NB4 (cell line): ENCODE measurements at regions not wholly inside any gene's neighbourhood (a gene's known extent, or its start where the extent isn't known, plus 50 kb on each side); places are given as distances from the start of the nearest gene placed in this dataset.
A peak's percentile ranks its signal among the peaks of the same experiment; 100 is the strongest.

Source experiments
- DNase-seq: peaks from one replicate; pipeline ENCODE4 v3.0.0; 2010; ENCODE audit warnings: low read depth
- H3K4me3 ChIP-seq: one replicate; pipeline ENCODE4 v1.5.1; 2011; ENCODE audit warnings: mild to moderate bottlenecking, low read depth, low read length, moderate library complexity
- CTCF ChIP-seq: IDR thresholded peaks from one replicate; pipeline ENCODE4 v1.5.1; 2012; ENCODE audit warnings: low read depth, low read length
- MYC ChIP-seq: IDR thresholded peaks from 2 replicates; pipeline ENCODE4 v1.6.1; 2011; ENCODE audit warnings: low read depth, low read length
- POLR2A ChIP-seq: IDR thresholded peaks from 2 replicates; pipeline ENCODE4 v1.6.1; 2011; ENCODE audit warnings: mild to moderate bottlenecking; ENCODE audit not compliant: insufficient read length; ENCODE audit errors: extremely low read depth
- TF ChIP-seq, protein P1 (sequence below): IDR thresholded peaks from 2 replicates; pipeline ENCODE4 v1.6.1; 2011; ENCODE audit warnings: low read depth, low read length

GRCh38 chr12:111063295-111064026 lies 143.1 kb upstream of the MYL2 start:
- no peak for DNase-seq
- H3K4me3 ChIP-seq: no peak overlapping the region
- TF ChIP-seq, protein P1, sequence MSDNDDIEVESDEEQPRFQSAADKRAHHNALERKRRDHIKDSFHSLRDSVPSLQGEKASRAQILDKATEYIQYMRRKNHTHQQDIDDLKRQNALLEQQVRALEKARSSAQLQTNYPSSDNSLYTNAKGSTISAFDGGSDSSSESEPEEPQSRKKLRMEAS: no peak
- TF ChIP-seq CTCF (no peak), MYC (no peak), POLR2A (no peak)

GRCh38 chr12:111057701-111058425 lies 137.5 kb upstream of the MYL2 start:
- TF ChIP-seq MYC (no peak), CTCF (no peak), POLR2A (no peak)
- TF ChIP-seq, protein P1: no peak
- no peak for DNase-seq
- no peak overlapping the region for H3K4me3 ChIP-seq

DNA sequence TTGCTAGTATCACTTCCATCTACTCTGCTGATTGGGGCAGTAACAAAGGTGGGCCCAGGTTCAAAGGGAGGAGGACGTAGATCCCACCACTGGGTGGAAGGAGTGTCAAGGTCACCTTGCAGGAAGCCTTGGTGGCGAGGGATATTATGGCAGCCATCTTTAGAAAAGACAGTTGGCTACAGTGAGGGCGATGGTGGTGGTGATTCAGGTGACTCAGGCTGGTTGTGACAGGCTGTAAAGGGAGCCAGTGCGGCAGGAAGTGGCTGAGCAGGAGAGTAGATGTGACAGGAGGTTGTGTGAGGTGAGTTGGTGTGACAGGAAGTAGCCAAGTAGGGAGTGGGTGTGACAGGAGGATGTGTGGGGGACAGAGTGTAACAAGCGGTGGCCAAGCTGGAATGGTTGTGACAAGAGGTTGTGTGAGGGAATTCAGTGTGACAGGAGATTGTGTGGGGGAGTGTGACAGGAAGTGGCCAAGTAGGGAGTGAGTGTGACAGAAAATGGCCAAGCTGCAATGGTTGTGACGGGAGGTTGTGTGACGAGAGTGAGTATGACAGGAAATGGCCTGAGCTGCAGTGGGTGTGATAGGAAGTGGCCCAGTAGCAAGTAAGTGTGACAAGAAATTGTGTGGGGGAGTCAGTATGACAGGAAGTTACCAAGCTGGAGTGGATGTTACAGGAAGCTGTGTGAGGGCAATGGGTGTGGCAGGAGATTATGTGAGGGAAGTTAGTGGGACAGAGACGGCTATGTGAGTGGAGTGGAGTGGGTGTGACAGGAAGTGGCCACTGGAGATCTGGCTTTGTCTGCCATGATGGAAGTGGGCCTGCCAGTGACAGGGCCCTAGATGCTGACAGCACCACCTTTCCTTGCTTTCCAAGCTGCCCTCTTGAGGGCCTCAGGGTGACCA lies 136.5 kb upstream of the MYL2 start:
- DNase-seq: peak; percentile 91

DNA sequence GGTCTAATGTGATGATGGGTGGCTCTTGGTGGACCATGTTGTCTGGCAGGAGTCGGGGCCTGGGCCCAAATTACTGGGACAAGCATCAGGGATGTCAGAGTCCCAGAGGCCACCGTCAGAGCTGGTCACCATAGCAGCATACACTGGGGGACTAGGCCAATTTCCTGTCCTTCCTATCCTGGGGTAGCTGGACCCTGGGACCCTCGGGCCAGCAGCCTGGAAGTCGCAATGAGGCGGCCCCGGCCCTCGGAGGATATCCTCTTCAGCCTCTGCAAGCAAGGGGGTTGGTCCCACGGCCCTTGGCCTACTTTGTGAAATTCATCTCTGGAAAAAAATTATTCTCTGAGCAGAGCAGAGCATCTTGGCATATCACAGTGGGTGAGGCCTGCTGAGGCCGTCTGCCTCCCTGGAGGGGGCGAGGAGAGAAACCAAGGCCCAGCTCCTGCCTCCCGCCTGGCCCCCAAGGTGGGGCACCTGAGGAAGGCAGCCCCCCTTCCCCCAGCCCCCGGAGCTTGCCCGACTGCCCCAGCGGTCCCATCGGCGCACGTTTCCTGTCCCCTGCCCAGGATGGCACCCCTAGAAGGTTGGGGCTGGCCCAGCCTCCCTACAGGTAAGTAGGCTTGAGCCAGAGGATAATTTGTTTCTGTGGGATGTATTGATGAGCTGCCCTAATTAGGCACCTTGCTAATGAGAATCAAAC lies 135.0 kb upstream of the MYL2 start:
- TF ChIP-seq MYC (no peak), CTCF (no peak), POLR2A (no peak)
- TF ChIP-seq, protein P1: no peak
- no peak for DNase-seq
- H3K4me3 ChIP-seq: no peak overlapping the region

More for the DNA sequence above, 136.5 kb upstream of the MYL2 start:
- no peak for TF ChIP-seq CTCF
- TF ChIP-seq, protein P1: peak; percentile 37; the same call in 1 of the 2 replicates
- TF ChIP-seq POLR2A: peak; percentile 14
- TF ChIP-seq MYC: no peak
- no peak overlapping the region for H3K4me3 ChIP-seq

DNA sequence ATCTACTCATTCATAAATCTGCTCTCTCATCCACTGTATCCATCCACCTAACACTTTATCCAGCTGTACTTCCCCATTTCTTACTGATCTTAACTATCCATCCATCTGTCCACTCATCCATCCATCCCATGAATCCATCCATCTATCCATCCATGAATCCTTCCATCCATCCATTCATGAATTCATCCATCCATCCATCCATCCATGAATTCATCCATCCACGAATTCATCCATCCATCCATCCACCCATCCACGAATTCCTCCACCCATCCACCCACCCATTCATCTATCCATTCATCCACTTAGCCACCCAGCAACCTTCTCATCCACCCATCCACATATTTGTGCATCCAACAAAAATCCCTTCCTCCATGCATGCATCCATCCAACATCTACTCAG lies 128.6 kb upstream of the MYL2 start:
- DNase-seq: no peak
- no peak for TF ChIP-seq MYC
- TF ChIP-seq, protein P1: no peak
- no peak for TF ChIP-seq POLR2A
- TF ChIP-seq CTCF: no peak
- H3K4me3 ChIP-seq: no peak overlapping the region
